Hepatic stellate cell (primary cell): ENCODE measurements at regions not wholly inside any gene's neighbourhood (a gene's known extent, or its start where the extent isn't known, plus 50 kb on each side); places are given as distances from the start of the nearest gene placed in this dataset.
"Not testable (repeated sequence)": the region's sequence is repeated elsewhere in the genome, so short reads cannot be mapped to it uniquely, and the experiment has no call there.

Experiments used
- DNase-seq: peaks from one replicate; pipeline ENCODE4 v3.0.0; 2011; ENCODE audit warnings: low spot score

GRCh38 chr17:68141050-68141449 lies 105.5 kb downstream of the KPNA2 start:
- no peak for DNase-seq

- DNase-seq, result no peak
Measured at GRCh38 chr17:68142595-68142994, 105.2 kb upstream of the AMZ2 start.

DNA sequence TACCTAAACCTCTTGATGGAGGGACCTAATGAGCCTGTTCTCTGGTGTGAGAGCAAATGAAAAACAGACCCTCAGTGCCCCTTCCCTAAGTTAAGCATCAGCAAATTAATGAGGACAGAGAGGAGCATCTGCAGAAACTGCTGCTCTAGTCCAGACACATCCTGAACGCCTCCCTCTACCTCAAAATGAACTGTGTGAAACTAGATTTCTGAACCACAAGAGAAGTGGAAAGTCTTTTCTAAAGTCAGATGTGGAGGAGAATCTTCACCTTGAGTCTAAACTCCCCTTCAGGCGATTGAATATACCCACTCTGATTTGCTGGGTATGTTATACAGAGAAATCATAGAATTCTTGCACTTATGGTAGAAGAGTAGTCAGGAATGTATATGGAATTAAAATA lies 104.4 kb upstream of the AMZ2 start:
- DNase-seq, result no peak

GRCh38 chr17:68145088-68145487 lies 102.8 kb upstream of the AMZ2 start:
- no peak for DNase-seq

DNA sequence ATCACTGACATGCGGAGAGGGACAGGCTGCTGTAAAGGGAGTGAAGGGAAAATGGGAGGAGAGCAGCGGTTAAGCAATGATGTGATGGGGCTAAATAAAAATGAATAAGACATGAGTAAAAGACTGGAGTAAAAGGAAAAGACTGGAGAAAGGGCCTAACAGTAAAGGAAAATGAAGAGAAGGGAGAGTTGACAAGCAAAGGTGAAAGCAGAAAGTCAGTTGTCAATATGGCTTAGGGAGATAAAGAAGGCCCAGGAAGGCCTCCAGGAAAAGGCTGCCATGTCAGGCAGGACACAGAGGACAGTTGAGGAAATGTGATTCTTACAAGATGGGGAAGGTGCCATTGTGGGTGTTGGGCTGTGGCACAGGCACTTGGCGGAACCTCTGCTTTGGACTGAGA lies 98.9 kb upstream of the AMZ2 start:
- no peak for DNase-seq

DNA sequence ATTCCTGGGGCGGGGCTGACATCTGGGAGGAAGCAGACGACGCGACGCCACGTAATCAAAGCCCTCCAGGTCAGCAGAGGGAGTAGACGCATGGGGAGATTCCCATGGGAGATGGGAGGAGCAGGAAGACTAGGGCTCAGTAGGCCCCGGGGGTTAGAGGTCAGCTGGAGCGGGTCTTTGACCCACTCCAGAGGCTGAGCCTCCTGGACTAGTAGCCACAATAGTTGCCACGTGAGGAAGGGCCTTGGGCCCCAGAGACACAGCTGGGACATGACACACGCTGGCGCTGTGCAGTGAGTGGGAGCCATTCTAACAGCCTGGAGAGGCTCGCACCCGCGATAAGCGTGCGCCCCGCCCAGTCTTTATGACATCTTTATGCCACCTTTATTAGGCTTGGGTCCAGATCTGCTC lies 95.7 kb upstream of the AMZ2 start:
- no peak for DNase-seq

DNA sequence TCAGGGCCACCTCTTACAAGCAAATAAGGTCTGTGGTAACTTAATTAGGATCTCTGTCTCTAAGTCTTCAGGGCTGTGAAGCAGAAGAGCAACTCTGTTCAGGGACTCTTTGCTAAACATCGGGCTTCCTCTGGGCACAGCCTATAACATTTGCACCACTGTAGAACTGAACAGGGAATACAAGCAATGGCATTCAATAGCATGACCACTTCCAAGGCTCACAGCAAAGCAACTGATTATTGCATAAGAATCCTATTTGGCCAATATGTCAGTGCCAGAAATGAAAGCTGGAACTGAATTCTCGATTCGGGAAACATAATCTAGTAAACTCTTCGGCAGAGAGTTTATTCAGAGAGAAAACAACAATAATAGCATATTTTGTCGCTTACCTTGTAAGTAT lies 92.2 kb upstream of the AMZ2 start:
- no peak for DNase-seq

- no peak for DNase-seq
Measured at GRCh38 chr17:68161644-68162428, 86.0 kb upstream of the AMZ2 start.

DNA sequence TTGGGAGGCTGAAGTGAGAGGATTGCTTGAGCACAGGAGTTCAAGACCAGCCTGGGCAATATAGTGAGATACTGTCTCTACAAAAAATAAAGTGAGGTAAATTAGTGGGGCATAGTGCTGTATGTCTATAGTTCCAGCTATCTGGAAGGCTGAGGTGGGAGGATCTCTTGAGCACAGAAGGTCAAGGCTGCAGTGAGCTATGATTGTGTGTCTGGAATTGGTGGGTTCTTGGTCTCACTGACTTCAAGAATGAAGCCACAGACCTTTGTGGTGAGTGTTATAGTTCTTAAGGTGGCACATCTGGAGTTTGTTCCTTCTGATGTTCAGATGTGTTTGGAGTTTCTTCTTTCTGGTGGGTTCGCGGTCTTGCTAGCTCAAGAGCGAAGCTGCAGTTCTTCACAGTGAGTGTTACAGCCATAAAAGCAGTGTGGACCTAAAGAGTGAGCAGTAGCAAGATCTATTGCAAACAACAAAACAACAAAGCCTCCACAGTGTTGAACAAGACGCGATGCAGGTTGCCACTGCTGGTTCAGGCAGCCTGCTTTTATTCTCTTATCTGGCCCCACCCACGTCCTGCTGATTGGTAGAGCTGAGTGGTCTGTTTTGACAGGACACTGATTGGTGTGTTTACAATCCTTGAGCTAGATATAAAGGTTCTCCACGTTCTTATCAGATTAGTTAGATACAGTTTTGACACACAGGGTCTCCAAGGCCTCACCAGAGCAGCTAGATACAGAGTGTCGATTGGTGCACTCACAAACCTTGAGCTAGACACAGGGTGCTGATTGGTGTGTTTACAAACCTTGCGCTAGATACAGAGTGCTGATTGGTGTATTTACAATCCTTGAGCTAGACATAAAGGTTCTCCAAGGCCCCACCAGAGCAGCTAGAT lies 79.3 kb upstream of the AMZ2 start:
- DNase-seq, result not testable (repeated sequence)

DNA sequence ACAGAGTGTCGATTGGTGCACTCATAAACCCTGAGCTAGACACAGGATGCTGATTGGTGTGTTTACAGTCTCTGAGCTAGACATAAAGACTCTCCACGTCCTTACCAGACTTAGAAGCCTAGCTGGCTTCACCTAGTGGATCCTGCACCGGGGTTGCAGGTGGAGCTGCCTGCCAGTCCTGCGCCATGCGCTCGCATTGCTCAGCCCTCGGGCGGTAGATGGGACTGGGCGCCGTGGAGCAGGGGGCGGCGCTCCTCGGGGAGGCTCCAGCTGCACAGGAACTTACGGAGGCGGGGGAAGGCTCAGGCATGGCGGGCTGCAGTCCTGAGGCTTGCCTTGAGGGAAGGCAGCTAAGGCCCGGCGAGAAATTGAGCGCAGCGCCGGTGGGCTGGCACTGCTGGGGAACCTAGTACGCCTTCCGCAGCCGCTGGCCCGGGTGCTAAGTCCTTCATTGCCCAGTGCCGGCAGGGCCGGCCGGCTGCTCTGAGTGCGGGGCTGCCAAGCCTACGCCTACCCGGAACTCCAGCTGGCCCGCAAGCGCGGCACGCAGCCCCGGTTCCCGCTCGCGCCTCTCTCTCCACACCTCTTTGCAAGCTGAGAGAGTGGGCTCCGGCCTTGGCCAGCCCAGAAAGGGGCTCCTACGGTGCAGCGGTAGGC lies 78.5 kb upstream of the AMZ2 start:
- DNase-seq, result not testable (repeated sequence)

- no peak for DNase-seq
Measured at GRCh38 chr17:68169840-68170239, 78.0 kb upstream of the AMZ2 start.

GRCh38 chr17:68170246-68170645 lies 77.6 kb upstream of the AMZ2 start:
- DNase-seq, result no peak

DNA sequence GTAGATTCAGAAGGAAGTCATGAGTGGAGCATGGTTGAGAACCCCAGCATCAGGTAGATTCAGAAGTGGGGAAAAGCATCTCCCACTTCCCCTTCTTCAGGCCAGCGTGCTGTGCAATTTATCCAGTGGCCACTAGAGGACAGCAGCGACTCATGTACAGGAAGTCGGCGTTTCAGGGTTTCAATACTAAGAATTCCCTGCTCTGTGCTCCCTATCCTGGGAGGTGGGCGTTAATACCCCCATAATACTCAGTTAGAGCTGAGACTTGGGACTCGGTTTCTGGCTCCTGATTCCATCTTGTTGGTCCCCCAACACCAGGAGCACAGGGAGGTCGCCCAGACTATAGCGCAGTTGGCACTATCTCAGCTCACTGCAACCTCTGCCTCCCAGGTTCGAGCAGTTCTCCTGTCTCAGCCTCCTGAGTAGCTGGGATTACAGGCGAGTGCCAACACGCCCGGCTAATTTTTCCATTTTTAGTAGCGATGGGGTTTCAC lies 75.3 kb upstream of the AMZ2 start:
- DNase-seq, result no peak

DNA sequence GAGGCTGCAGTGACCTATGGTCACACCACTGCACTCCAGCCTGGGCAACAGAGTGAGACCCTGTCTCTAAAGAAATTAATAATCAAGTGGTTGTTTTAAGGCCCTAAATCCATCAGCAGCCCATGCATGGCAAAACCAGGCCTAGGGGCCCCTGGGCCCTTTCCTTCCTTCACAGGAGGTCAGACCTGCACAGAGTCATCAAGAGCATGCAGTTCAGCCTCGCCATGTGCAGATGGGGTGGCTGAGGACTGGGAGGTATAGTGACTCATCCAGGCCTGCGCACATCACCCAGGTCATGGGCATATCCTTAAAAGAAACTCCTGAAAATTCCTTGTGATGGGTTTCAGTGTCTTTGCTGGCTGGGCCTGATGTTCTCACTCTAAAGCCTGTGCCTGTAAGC lies 72.4 kb upstream of the AMZ2 start:
- no peak for DNase-seq

DNA sequence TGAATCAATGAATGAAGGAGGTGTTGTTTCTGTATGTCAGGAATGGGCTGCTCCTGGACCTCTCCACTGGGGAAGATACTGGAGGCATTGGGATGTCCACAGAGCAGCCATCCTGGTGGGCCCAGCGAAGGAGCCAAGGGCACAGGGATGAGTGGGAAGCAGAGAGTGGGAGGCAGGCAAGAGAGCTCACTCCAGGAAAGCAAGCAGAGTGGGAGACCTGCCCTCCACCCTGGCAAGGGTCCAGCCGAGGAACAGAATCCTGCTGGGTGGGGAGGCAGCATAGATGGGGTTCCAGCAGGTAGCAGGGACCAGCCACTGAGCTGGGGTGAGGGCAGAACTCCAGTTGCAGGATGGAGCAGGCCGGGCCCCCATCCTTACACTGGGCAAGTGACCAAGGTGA lies 71.9 kb upstream of the AMZ2 start:
- no peak for DNase-seq

DNA sequence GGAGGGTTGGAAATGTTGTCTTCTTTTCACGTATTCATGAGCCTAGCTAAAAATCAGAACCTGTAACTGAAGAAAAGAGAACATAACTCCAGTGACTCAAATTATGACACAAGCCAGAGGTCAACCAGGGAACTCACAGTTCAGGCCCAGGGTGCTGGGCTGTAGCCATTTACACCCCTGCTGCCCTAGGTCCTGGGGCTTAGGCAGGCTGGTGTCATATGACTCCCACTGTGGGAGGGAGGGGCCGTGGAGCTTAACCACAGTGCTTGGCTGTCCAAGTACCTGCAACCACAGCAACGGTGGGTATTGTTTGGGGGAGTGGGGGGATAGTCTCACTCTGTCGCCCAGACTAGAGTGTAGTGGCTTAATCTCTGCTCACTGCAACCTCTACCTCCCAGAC lies 71.1 kb upstream of the AMZ2 start:
- DNase-seq, result no peak

DNA sequence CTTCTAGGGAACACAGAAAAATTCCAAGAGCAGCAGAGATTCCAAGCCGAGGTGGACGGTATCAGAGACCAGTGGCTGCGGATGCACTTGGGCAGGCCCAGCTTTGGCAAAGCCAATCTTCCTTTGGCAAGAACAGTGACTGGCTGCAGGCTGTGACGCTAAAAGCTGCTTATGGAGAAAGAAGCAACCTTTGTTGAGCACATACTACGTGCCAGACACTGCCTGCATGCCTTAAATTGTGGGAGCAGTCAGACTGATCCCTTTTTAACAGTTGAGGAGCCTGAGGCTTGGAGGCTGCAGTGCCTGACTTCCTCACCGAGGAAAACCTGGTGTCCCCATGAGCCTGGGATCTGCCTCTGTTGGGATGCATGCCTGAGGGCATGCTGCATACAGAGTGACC lies 69.0 kb upstream of the AMZ2 start:
- DNase-seq, result no peak

DNA sequence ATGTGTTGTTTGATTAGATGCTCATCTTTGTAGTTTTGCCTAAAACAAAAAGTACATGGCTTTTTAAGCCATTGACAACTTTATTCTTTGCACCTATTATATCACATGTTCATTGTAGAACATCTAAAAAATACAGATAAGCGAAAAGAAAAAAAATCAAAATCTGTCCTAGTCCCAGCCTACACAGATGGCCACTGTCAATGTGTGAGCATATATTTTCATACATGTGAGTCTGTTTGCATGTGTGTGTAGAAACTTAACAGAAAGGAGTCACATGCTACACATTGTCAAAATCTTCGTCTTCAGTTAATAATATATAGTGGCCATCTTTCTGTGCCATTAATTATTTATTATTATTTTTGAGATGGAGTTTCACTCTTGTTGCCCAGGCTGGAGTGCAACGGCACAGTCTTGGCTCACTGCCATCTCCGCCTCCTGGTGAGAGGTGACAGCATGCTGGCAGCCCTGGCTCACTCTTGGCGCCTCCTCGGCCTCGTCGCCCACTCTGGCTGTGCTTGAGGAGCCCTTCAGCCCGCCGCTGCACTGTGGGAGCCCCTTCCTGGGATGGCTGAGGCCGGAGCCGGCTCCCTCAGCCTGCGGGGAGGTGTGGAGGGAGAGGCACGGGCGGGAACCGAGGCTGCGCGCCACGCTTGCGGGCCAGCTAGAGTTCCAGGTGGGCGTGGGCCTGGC lies 68.5 kb upstream of the AMZ2 start:
- DNase-seq, result no peak

DNA sequence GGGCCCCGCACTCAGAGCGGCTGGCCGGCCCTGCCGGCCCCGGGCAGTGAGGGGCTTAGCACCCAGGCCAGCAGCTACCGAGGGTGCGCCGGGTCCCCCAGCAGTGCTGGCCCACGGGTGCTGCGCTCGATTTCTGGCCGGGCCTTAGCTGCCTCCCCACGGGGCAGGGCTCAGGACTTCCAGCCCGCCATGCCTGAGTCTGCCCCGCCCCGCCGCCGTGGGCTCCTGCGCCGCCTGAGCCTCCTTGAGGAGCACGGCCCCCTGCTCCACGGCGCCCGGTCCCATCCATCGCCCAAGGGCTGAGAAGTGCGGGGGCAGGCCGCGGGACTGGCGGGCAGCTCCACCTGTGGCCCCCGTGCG lies 67.9 kb upstream of the AMZ2 start:
- no peak for DNase-seq

GRCh38 chr17:68182011-68182306 lies 65.9 kb upstream of the AMZ2 start:
- DNase-seq, result no peak

DNA sequence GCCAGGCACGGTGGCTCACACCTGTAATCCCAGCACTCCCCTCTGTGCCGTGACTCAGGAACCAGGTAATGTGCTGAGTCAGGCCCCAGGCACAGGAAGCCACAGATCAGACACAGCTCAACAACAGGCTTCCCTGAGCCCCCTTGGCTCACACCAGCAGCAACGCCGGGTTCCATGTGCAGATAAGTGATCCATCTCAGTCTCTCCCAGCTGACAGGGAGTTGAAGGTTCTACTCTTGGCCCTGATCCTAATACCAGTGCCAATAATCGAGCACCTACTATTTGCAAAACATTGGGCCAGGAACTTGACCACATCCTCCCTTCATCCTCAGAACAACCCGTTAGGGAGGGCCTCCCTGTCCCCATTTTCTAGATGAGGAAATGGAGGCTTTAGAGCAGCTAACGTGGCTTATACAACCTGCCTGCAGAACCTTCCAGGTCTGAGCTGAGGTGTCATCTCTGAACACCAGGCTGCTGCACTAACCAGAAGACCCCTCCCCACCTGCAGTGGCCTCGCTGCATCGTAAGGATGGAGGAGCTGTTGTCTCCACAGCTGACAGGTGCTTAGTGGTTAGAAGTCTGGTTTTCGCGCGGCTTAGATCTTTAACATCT lies 64.8 kb upstream of the AMZ2 start:
- DNase-seq, result no peak

GRCh38 chr17:68184141-68184571 lies 63.7 kb upstream of the AMZ2 start:
- DNase-seq, result no peak
